ENCODE measurements at regions not wholly inside any gene's neighbourhood (a gene's known extent, or its start where the extent isn't known, plus 50 kb on each side); places are given as distances from the start of the nearest gene placed in this dataset.
"Not testable (repeated sequence)": the region's sequence is repeated elsewhere in the genome, so short reads cannot be mapped to it uniquely, and the experiment has no call there.

- Mint-ChIP-seq H3K4me1 (no peaks in the 10 kb centered on the region), H3K9me3 (no peaks in the 10 kb centered on the region), H3K27ac (no peak overlapping the region), H3K27me3 (peaks cover 8% of the 10 kb centered on the region), H3K4me3 (no peak overlapping the region)
- no peak for ATAC-seq
- DNase-seq = no peak
Observed at GRCh38 chr14:59134307-59134706, 54.2 kb upstream of the DAAM1 start.

GRCh38 chr14:59137256-59137655 lies 51.2 kb upstream of the DAAM1 start:
- no peak for DNase-seq
- Mint-ChIP-seq H3K4me3 (no peak overlapping the region), H3K27ac (no peak overlapping the region), H3K9me3 (no peaks in the 10 kb centered on the region), H3K4me1 (no peaks in the 10 kb centered on the region), H3K27me3 (peaks cover 7% of the 10 kb centered on the region)
- ATAC-seq = no peak

GRCh38 chr14:59138576-59138975 lies 49.9 kb upstream of the DAAM1 start:
- not testable (repeated sequence) for H3K9me3 Mint-ChIP-seq, H3K27ac Mint-ChIP-seq, H3K4me1 Mint-ChIP-seq, H3K4me3 Mint-ChIP-seq, ATAC-seq, DNase-seq, H3K27me3 Mint-ChIP-seq
